ENCODE measurements at regions not wholly inside any gene's neighbourhood (a gene's known extent, or its start where the extent isn't known, plus 50 kb on each side); places are given as distances from the start of the nearest gene placed in this dataset.

DNA sequence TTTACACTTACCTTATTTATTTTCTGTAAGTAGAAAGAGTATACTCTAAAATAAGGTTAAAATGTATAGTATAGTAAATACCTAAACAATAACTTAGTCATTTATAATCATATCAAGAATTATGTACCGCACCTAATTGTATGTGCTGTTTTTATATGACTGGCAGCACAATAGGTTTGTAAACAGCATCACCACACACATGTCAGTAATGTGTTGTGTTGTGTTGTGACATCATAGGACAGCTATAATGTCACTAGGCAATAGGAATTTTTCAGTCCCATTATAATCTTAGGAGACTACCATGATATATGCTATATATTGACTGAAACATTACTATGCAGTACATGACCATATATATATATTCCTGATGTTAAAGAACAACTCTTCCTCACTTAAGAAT, 99.9 kb upstream of the CNTN4 start:
- TF ChIP-seq CTCF (conservative IDR thresholded peaks at IDR 0.05; ENCODE audit: low read length) (no peak), EZH2phosphoT487 (IDR thresholded peaks at IDR 0.05; ENCODE audit: borderline replicate concordance) (no peak)

Data from Loucy (cell line).